ENCODE measurements at regions not wholly inside any gene's neighbourhood (a gene's known extent, or its start where the extent isn't known, plus 50 kb on each side); places are given as distances from the start of the nearest gene placed in this dataset.

DNA sequence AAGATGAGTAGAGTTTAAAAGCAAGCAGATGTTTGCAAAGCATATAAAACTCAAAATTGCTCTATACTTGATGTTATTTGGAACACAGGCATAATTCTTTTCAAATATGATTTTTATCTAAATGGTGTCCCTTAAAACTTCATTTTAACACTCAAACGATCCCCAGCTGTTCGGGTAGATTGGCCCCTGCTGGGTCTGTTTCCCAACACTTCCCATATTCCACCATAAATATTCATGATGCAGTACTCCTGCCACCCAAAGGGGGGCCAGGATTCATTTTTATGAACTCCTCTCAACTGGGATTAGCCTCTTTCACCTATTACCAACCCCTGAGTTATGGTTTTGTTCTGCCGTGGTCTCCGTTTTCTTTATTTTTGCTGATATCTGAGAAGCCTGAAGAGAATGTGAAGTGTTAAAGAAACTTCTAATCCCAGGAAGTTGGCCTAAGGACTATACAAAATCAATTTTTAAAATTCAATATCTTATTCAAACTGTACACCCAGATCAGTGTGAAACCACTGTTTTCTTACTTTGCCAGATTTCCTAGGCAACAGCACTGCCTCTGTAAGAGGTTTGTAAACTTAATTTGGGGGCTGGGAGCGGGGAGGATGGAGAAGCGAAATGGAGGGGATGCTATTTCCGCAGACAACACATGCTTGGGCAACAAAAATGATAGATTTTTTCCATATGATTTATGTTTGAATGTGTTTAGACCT, 384.1 kb downstream of the DMRT2 start:
- Histone ChIP-seq H3K36me3 (ENCODE audit: low read length) (no peaks in the 10 kb centered on the region), H3K27me3 (ENCODE audit: low read length) (no peaks in the 10 kb centered on the region), H3K4me2 (ENCODE audit: low read depth, low read length, poor library complexity, severe bottlenecking) (no peak overlapping the region), H4K20me1 (ENCODE audit: low read depth, low read length) (no peaks in the 10 kb centered on the region), H2AFZ (ENCODE audit: low read depth, low read length, severe bottlenecking) (no peak overlapping the region), H3K27ac (ENCODE audit: low read depth, low read length) (no peak overlapping the region), H3K9me3 (ENCODE audit: insufficient read depth, low read length) (no peaks in the 10 kb centered on the region), H3K4me3 (ENCODE audit: insufficient read depth, low read length, poor library complexity, severe bottlenecking) (no peak overlapping the region), H3K9me2 (replicated peaks; ENCODE audit: insufficient read depth, low read length) (no peaks in the 10 kb centered on the region), H3K79me2 (ENCODE audit: insufficient read depth, low read length) (no peaks in the 10 kb centered on the region), H3K9ac (ENCODE audit: low read length) (no peak overlapping the region), H3F3A (ENCODE audit: insufficient read depth) (no peaks in the 10 kb centered on the region)
- TF ChIP-seq EZH2phosphoT487 (conservative IDR thresholded peaks at IDR 0.05; ENCODE audit: low read length), result no peak
- TF ChIP-seq, protein P1, sequence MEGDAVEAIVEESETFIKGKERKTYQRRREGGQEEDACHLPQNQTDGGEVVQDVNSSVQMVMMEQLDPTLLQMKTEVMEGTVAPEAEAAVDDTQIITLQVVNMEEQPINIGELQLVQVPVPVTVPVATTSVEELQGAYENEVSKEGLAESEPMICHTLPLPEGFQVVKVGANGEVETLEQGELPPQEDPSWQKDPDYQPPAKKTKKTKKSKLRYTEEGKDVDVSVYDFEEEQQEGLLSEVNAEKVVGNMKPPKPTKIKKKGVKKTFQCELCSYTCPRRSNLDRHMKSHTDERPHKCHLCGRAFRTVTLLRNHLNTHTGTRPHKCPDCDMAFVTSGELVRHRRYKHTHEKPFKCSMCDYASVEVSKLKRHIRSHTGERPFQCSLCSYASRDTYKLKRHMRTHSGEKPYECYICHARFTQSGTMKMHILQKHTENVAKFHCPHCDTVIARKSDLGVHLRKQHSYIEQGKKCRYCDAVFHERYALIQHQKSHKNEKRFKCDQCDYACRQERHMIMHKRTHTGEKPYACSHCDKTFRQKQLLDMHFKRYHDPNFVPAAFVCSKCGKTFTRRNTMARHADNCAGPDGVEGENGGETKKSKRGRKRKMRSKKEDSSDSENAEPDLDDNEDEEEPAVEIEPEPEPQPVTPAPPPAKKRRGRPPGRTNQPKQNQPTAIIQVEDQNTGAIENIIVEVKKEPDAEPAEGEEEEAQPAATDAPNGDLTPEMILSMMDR (IDR thresholded peaks at IDR 0.05; ENCODE audit: insufficient read depth, low read length, poor library complexity, severe bottlenecking), result no peak

DNA sequence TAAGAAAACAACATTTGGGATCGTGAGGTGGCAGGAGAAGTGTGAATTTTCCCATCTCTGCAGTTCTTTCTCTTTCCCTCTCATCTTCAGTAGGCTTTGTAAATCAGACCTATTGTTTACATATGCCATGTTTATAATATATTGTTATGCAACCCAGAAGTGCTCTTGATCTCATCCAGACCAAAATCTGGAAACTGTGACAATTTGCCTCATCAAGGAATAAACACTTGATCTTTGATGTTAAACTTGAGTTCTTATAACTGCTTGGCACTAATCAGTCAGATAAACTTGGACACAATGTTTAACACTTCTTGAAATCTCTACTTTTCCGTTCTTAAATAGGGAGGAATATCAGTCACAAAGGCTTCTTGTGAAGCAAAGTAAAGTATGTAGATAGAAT, 384.7 kb downstream of the DMRT2 start:
- Histone ChIP-seq H3K36me3 (ENCODE audit: low read length) (no peaks in the 10 kb centered on the region), H3K27ac (ENCODE audit: low read depth, low read length) (no peak overlapping the region), H3K4me3 (ENCODE audit: insufficient read depth, low read length, poor library complexity, severe bottlenecking) (no peak overlapping the region), H3F3A (ENCODE audit: insufficient read depth) (no peaks in the 10 kb centered on the region), H2AFZ (ENCODE audit: low read depth, low read length, severe bottlenecking) (no peak overlapping the region), H4K20me1 (ENCODE audit: low read depth, low read length) (no peaks in the 10 kb centered on the region), H3K4me2 (ENCODE audit: low read depth, low read length, poor library complexity, severe bottlenecking) (no peak overlapping the region), H3K9ac (ENCODE audit: low read length) (no peak overlapping the region), H3K9me2 (replicated peaks; ENCODE audit: insufficient read depth, low read length) (no peaks in the 10 kb centered on the region), H3K9me3 (ENCODE audit: insufficient read depth, low read length) (no peaks in the 10 kb centered on the region), H3K27me3 (ENCODE audit: low read length) (no peaks in the 10 kb centered on the region), H3K79me2 (ENCODE audit: insufficient read depth, low read length) (no peaks in the 10 kb centered on the region)
- TF ChIP-seq, protein P1 (IDR thresholded peaks at IDR 0.05; ENCODE audit: insufficient read depth, low read length, poor library complexity, severe bottlenecking), result no peak
- no peak for TF ChIP-seq EZH2phosphoT487 (conservative IDR thresholded peaks at IDR 0.05; ENCODE audit: low read length)

DNA sequence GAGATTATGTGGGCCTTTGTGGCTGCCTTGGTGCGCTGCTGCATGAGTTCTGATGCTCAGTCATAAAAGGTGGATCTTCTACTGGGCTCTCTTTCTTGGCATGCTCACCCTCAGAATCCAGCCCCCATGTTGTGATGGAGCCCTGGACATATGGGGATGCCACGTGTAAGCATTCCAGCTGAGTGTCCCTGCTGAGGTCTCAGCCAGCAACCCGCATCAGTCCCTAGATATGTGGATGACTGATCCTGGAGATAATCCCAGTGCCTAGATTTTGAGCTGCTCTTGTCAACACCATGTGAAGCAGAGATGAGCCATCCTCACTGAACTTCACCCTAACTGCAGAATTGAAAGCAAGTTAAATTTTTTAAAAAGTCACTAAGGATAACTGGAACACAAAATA, 390.1 kb downstream of the DMRT2 start:
- no peak overlapping the region for H3K9ac ChIP-seq (ENCODE audit: low read length)
- H3K9me3 ChIP-seq (ENCODE audit: insufficient read depth, low read length), result no peaks in the 10 kb centered on the region
- no peak overlapping the region for H3K27ac ChIP-seq (ENCODE audit: low read depth, low read length)
- no peak overlapping the region for H3K4me3 ChIP-seq (ENCODE audit: insufficient read depth, low read length, poor library complexity, severe bottlenecking)
- no peaks in the 10 kb centered on the region for H3F3A ChIP-seq (ENCODE audit: insufficient read depth)
- no peaks in the 10 kb centered on the region for H4K20me1 ChIP-seq (ENCODE audit: low read depth, low read length)
- H3K36me3 ChIP-seq (ENCODE audit: low read length), result no peaks in the 10 kb centered on the region
- H3K27me3 ChIP-seq (ENCODE audit: low read length), result no peaks in the 10 kb centered on the region
- TF ChIP-seq EZH2phosphoT487 (conservative IDR thresholded peaks at IDR 0.05; ENCODE audit: low read length), result no peak
- TF ChIP-seq, protein P1 (IDR thresholded peaks at IDR 0.05; ENCODE audit: insufficient read depth, low read length, poor library complexity, severe bottlenecking), result no peak
- H3K4me2 ChIP-seq (ENCODE audit: low read depth, low read length, poor library complexity, severe bottlenecking), result no peak overlapping the region
- no peaks in the 10 kb centered on the region for H3K79me2 ChIP-seq (ENCODE audit: insufficient read depth, low read length)
- no peak overlapping the region for H2AFZ ChIP-seq (ENCODE audit: low read depth, low read length, severe bottlenecking)
- no peaks in the 10 kb centered on the region for H3K9me2 ChIP-seq (replicated peaks; ENCODE audit: insufficient read depth, low read length)
